SK-N-SH treated with all-trans-retinoic acid at 6 μM for 48 hours (cell line): ENCODE measurements at regions not wholly inside any gene's neighbourhood (a gene's known extent, or its start where the extent isn't known, plus 50 kb on each side); places are given as distances from the start of the nearest gene placed in this dataset.

Source experiments
- ATAC-seq: fragments of 200-7000 bp; cut with Tn5 transposase; 3 replicates; pipeline ENCODE4 v1.9.1; 2020; ENCODE audit warnings: mild to moderate bottlenecking, moderate library complexity
- ARNTL ChIP-seq: fragments of 450-650 bp; formaldehyde crosslinking; IDR thresholded peaks from 2 replicates; pipeline ENCODE4 v1.5.0; 2020; ENCODE audit warnings: low read depth, mild to moderate bottlenecking, moderate library complexity, borderline replicate concordance
- BACH2 ChIP-seq: fragments of 250-450 bp; sonication (Bioruptor Pico); IDR thresholded peaks from 2 replicates; pipeline ENCODE4 v1.9.0; 2021; ENCODE audit warnings: mild to moderate bottlenecking, borderline replicate concordance
- CREB5 ChIP-seq: fragments of 250-450 bp; sonication (Bioruptor Pico); IDR thresholded peaks from 2 replicates; pipeline ENCODE4 v1.5.1; 2020; ENCODE audit warnings: low read depth, mild to moderate bottlenecking, moderate library complexity
- CSDC2 ChIP-seq: fragments of 250-450 bp; sonication (Bioruptor Pico); IDR thresholded peaks from 2 replicates; pipeline ENCODE4 v1.5.0; 2020; ENCODE audit warnings: mild to moderate bottlenecking, moderate library complexity
- CSRNP3 ChIP-seq: fragments of 250-450 bp; sonication (Bioruptor Pico); IDR thresholded peaks from 2 replicates; pipeline ENCODE4 v1.5.1; 2021; ENCODE audit warnings: mild to moderate bottlenecking, moderate library complexity
- ESRRG ChIP-seq: fragments of 250-450 bp; sonication (Bioruptor Pico); IDR thresholded peaks from 2 replicates; pipeline ENCODE4 v1.6.1; 2021; ENCODE audit warnings: mild to moderate bottlenecking
- GLIS3 ChIP-seq: fragments of 250-450 bp; sonication (Bioruptor Pico); IDR thresholded peaks from 2 replicates; pipeline ENCODE4 v1.5.0; 2020; ENCODE audit warnings: mild to moderate bottlenecking, moderate library complexity
- ISL1 ChIP-seq: fragments of 250-450 bp; sonication (Bioruptor Pico); IDR thresholded peaks from 2 replicates; pipeline ENCODE4 v2.1.2; 2022; ENCODE audit warnings: mild to moderate bottlenecking, moderate library complexity
- OSR1 ChIP-seq: fragments of 250-450 bp; sonication (Bioruptor Pico); IDR thresholded peaks from 2 replicates; pipeline ENCODE4 v1.8.0; 2022; ENCODE audit warnings: moderate library complexity, mild to moderate bottlenecking, inconsistent platforms
- PATZ1 ChIP-seq: fragments of 250-450 bp; sonication (Bioruptor Pico); IDR thresholded peaks from 2 replicates; pipeline ENCODE4 v1.8.0; 2020; ENCODE audit warnings: mild to moderate bottlenecking, moderate library complexity, borderline replicate concordance
- POU6F1 ChIP-seq: fragments of 250-450 bp; sonication (Bioruptor Pico); IDR thresholded peaks from 2 replicates; pipeline ENCODE4 v1.8.0; 2021; ENCODE audit warnings: low read depth, mild to moderate bottlenecking, moderate library complexity, borderline replicate concordance
- PPARA ChIP-seq: fragments of 250-450 bp; sonication (Bioruptor Pico); IDR thresholded peaks from 2 replicates; pipeline ENCODE4 v1.5.0; 2020; ENCODE audit warnings: mild to moderate bottlenecking, borderline replicate concordance
- RARB ChIP-seq: fragments of 250-450 bp; sonication (Bioruptor Pico); IDR thresholded peaks from 2 replicates; pipeline ENCODE4 v1.8.0; 2021; ENCODE audit warnings: mild to moderate bottlenecking, moderate library complexity
- SNAI2 ChIP-seq: fragments of 250-450 bp; sonication (Bioruptor Pico); IDR thresholded peaks from 2 replicates; pipeline ENCODE4 v1.5.0; 2020; ENCODE audit warnings: mild to moderate bottlenecking, moderate library complexity
- TCF4 ChIP-seq: fragments of 250-450 bp; sonication (Bioruptor Pico); IDR thresholded peaks from 2 replicates; pipeline ENCODE4 v1.8.0; 2021; ENCODE audit warnings: mild to moderate bottlenecking, moderate library complexity, borderline replicate concordance
- TOX ChIP-seq: fragments of 250-450 bp; sonication (Bioruptor Pico); IDR thresholded peaks from 2 replicates; pipeline ENCODE4 v1.8.0; 2021; ENCODE audit warnings: mild to moderate bottlenecking, moderate library complexity, borderline replicate concordance
- TSHZ2 ChIP-seq: fragments of 250-450 bp; sonication (Bioruptor Pico); IDR thresholded peaks from 2 replicates; pipeline ENCODE4 v1.5.0; 2020; ENCODE audit warnings: mild to moderate bottlenecking, moderate library complexity
- ZC3H10 ChIP-seq: fragments of 250-450 bp; sonication (Bioruptor Pico); IDR thresholded peaks from 2 replicates; pipeline ENCODE4 v1.5.1; 2021; ENCODE audit warnings: mild to moderate bottlenecking, moderate library complexity
- ZFP3 ChIP-seq: fragments of 250-450 bp; sonication (Bioruptor Pico); IDR thresholded peaks from 2 replicates; pipeline ENCODE4 v1.5.0; 2020; ENCODE audit warnings: mild to moderate bottlenecking, moderate library complexity
- ZNF565 ChIP-seq: fragments of 450-650 bp; formaldehyde crosslinking; conservative IDR thresholded peaks from 2 replicates; pipeline ENCODE4 v1.5.0; 2020; ENCODE audit warnings: low read depth, mild to moderate bottlenecking, moderate library complexity
- ZNF70 ChIP-seq: fragments of 450-650 bp; formaldehyde crosslinking; IDR thresholded peaks from 2 replicates; pipeline ENCODE4 v1.5.0; 2020; ENCODE audit warnings: mild to moderate bottlenecking, moderate library complexity
- ZNF8 ChIP-seq: fragments of 450-650 bp; formaldehyde crosslinking; IDR thresholded peaks from 2 replicates; pipeline ENCODE4 v1.5.0; 2020; ENCODE audit warnings: mild to moderate bottlenecking, moderate library complexity

GRCh38 chr16:63776034-63776433 is 1345.8 kb downstream of the CDH11 start:
- TF ChIP-seq ZC3H10 (CRISPR knock-in tag), result no peak
- no peak for TF ChIP-seq ZNF70
- TF ChIP-seq TSHZ2 (CRISPR knock-in tag), result no peak
- no peak for TF ChIP-seq PPARA (CRISPR knock-in tag)
- no peak for TF ChIP-seq ISL1
- no peak for TF ChIP-seq POU6F1 (CRISPR knock-in tag)
- TF ChIP-seq BACH2 (CRISPR knock-in tag), result no peak
- TF ChIP-seq RARB (CRISPR knock-in tag), result no peak
- no peak for TF ChIP-seq GLIS3
- no peak for TF ChIP-seq PATZ1 (CRISPR knock-in tag)
- no peak for TF ChIP-seq CSRNP3 (CRISPR knock-in tag)
- TF ChIP-seq ESRRG (CRISPR knock-in tag), result no peak
- no peak for TF ChIP-seq OSR1
- TF ChIP-seq ZNF8 (CRISPR knock-in tag), result no peak
- no peak for TF ChIP-seq TCF4 (CRISPR knock-in tag)
- no peak for TF ChIP-seq ARNTL
- TF ChIP-seq ZNF565 (CRISPR knock-in tag), result no peak
- TF ChIP-seq CSDC2 (CRISPR knock-in tag), result no peak
- TF ChIP-seq CREB5 (CRISPR knock-in tag), result no peak
- no peak for ATAC-seq

GRCh38 chr16:63774302-63774701 is 1347.6 kb downstream of the CDH11 start:
- no peak for ATAC-seq
- TF ChIP-seq PATZ1 (CRISPR knock-in tag), result no peak
- no peak for TF ChIP-seq GLIS3
- no peak for TF ChIP-seq CREB5 (CRISPR knock-in tag)
- no peak for TF ChIP-seq ZNF8 (CRISPR knock-in tag)
- TF ChIP-seq ISL1, result no peak
- TF ChIP-seq PPARA (CRISPR knock-in tag), result no peak
- TF ChIP-seq TSHZ2 (CRISPR knock-in tag), result no peak
- TF ChIP-seq ZNF565 (CRISPR knock-in tag), result no peak
- TF ChIP-seq TCF4 (CRISPR knock-in tag), result no peak
- no peak for TF ChIP-seq POU6F1 (CRISPR knock-in tag)
- TF ChIP-seq SNAI2 (CRISPR knock-in tag), result no peak
- no peak for TF ChIP-seq ZFP3 (CRISPR knock-in tag)
- no peak for TF ChIP-seq ZC3H10 (CRISPR knock-in tag)
- no peak for TF ChIP-seq TOX
- no peak for TF ChIP-seq BACH2 (CRISPR knock-in tag)
- no peak for TF ChIP-seq ESRRG (CRISPR knock-in tag)
